Neural progenitor cell (in vitro differentiated cells): ENCODE measurements at regions not wholly inside any gene's neighbourhood (a gene's known extent, or its start where the extent isn't known, plus 50 kb on each side); places are given as distances from the start of the nearest gene placed in this dataset.

Experiments
- EZH2 ChIP-seq: fragments of 200-600 bp; sonication (generic); IDR thresholded peaks from 2 replicates; pipeline ENCODE4 v1.6.1; 2017; ENCODE audit warnings: antibody characterized with exemption, mild to moderate bottlenecking, moderate library complexity
- EZH2phosphoT487 ChIP-seq: fragments of 200-600 bp; sonication (generic); IDR thresholded peaks from 2 replicates; pipeline ENCODE4 v1.6.1; 2017; ENCODE audit warnings: antibody characterized with exemption

DNA sequence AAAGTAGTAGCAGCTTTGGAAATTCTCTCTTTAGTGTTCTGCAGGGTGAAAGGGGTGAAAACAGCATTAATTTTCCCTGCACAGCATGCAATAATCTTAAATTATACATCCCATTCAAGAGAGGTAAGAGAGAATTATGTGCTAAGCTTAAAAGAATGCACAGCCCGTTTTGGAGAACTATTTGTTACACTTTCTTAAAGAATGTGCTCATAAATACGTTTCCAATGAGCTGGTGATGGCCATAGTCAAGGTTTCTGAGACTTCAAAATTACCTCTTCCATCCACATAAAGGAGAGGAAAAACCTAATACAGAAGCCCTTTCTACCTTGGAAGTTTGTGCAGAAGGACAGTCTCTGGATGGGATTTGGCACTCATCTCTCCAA lies 766.7 kb upstream of the TENM3 start:
- TF ChIP-seq EZH2 (no peak), EZH2phosphoT487 (no peak)
